ENCODE measurements at regions not wholly inside any gene's neighbourhood (a gene's known extent, or its start where the extent isn't known, plus 50 kb on each side); places are given as distances from the start of the nearest gene placed in this dataset.

DNA sequence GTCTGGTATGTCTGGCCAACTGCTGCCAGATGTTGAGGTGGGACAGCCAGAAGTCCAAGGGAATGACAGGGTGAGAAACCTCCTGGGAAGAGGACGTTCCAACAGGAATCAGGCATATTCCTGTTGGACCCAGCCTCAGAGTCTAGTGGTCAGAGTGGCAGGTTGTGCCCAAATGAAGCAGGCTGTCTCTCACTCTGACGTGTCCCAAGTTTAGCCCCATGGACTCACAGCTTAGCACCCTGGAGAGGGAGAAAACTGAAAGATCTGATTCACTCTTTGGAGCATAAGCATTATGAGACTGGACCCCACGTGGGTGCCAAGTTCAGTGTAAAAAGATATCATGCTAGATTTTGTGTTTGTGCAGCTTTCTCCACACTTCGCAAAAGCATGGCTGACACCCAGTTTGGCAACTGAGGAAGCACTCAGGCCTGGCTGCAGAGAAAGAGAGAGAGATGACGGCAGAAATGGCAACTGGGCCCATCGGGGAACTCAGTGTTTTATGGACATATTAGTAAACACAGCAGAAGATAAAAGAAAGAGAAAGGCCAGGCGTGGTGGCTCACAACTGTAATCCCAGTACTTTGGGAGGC is 88.2 kb upstream of the LMCD1 start:
- no peak for FAIRE-seq
- no peak for DNase-seq (ENCODE audit: insufficient read length, low spot score)
- TF ChIP-seq, protein P1, sequence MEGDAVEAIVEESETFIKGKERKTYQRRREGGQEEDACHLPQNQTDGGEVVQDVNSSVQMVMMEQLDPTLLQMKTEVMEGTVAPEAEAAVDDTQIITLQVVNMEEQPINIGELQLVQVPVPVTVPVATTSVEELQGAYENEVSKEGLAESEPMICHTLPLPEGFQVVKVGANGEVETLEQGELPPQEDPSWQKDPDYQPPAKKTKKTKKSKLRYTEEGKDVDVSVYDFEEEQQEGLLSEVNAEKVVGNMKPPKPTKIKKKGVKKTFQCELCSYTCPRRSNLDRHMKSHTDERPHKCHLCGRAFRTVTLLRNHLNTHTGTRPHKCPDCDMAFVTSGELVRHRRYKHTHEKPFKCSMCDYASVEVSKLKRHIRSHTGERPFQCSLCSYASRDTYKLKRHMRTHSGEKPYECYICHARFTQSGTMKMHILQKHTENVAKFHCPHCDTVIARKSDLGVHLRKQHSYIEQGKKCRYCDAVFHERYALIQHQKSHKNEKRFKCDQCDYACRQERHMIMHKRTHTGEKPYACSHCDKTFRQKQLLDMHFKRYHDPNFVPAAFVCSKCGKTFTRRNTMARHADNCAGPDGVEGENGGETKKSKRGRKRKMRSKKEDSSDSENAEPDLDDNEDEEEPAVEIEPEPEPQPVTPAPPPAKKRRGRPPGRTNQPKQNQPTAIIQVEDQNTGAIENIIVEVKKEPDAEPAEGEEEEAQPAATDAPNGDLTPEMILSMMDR (IDR thresholded peaks at IDR 0.05; ENCODE audit: insufficient read depth, missing control alignments): no peak

DNA sequence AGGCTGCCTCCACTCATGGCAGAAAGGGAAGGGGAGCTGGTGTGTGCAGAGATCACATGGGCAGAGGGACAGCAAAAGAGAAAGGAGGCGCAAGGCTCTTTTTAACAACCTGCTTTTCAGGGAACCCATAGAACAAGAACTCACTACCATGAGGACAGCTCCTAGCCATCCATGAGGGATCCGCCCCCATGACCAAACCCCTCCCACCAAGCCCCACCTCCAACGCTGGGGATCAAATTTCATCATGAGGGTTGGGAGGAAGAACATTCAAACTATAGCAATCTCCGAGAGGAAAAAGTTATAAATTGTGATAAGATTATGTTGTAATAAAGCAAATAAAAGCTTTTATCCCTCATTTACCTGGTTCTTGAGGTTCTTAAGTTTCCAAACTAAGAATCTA is 84.7 kb upstream of the LMCD1 start:
- TF ChIP-seq, protein P1 (IDR thresholded peaks at IDR 0.05; ENCODE audit: insufficient read depth, missing control alignments): no peak
- FAIRE-seq (no peak), DNase-seq (ENCODE audit: insufficient read length, low spot score) (no peak)

DNA sequence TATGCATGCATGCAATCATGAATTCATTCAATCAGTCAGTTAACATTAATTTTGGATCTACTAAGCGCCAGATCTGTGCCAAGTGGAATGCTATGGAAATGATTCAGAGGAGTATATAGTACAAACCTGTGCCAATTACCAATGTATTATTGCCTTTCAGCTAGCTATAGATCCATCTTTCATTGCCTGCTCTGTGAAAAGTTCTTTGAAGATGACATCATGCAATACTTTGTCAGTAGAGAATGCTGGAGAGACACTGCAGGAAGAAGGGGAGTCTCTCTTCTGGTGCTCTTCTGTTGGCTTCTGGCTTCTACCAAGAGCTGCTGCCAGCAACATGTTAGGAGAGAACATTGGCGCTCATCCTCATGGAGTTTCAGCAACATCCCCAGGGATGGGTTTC is 81.0 kb upstream of the LMCD1 start:
- FAIRE-seq: no peak
- no peak for DNase-seq (ENCODE audit: insufficient read length, low spot score)
- TF ChIP-seq, protein P1 (IDR thresholded peaks at IDR 0.05; ENCODE audit: insufficient read depth, missing control alignments): no peak

DNA sequence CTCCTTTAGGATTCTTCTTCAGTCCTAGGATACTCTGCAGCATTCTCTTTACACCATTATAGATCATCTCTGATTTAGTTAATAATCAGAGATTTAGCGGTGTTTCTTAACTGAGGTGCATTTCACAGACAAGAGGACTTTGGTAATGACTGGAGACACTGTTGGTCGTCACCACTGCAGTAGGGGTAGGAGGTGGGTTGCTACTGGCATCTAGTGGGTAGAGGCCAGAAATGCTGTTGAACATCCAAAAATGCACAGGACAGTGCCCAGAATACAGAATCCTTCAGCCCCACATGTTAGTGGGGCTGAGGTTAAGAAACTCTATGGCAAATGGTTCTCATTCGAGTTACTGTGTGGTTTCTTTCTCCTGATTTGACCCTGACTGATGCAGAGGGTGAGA is 80.4 kb upstream of the LMCD1 start:
- TF ChIP-seq, protein P1 (IDR thresholded peaks at IDR 0.05; ENCODE audit: insufficient read depth, missing control alignments): peak; percentile 9
- FAIRE-seq (no peak), DNase-seq (ENCODE audit: insufficient read length, low spot score) (no peak)

DNA sequence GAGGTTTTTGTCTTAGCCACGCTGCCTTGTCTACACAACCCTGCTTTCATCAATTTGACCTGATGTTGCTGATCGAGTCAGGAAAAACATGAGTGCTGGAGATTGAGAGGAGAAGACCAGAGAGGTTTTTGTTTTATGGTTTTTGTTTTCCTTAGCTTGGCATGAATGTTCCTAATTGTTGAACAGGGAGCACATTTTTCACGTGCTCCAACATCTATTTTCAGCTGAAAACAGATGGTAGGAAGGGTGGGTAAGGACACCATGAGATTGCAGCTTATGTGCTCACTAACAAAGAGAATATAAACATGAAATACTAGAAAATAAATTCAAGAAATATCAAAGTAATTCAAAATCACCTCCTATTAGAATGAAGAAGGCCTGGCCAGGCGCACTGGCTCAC is 79.9 kb upstream of the LMCD1 start:
- no peak for FAIRE-seq
- no peak for DNase-seq (ENCODE audit: insufficient read length, low spot score)
- TF ChIP-seq, protein P1 (IDR thresholded peaks at IDR 0.05; ENCODE audit: insufficient read depth, missing control alignments): no peak

DNA sequence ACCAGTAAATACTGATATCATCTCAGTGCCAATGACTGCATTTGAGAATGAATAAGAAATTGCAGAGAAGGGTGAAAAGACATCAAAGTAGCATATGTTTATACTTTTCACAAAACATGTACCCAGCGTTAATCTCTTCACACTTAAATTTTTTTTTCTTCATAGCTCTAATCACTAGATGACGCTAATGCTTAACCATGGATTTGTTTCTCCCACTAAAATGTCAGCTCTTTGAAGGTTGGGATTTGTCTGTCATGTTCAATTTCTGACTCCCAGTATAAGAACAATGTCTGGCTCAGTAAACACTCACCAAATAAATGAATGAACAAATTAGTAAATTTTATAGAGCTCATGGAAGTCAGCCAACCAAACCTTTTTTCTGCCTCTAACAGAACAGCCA is 78.3 kb upstream of the LMCD1 start:
- no peak for FAIRE-seq
- no peak for DNase-seq (ENCODE audit: insufficient read length, low spot score)
- TF ChIP-seq, protein P1 (IDR thresholded peaks at IDR 0.05; ENCODE audit: insufficient read depth, missing control alignments): peak; percentile 31

DNA sequence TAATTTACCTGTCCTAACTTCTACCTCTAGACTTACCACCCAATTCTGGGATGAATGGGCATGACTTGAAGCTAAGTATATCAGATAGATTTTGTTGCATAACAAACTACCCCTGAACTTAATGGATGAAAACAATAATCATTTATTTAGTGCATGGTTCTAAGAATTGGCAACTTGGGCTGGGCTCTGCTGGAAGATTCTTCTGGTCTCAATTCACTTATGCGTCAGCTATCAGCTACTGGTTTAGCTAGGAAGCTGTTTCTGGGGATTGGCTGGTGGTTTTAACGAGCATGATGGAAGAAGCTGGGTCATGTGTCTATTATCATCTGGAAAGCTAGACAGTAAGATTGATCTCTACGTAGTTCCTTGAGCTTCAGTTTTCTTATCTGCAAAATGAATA is 77.3 kb upstream of the LMCD1 start:
- FAIRE-seq: no peak
- TF ChIP-seq, protein P1 (IDR thresholded peaks at IDR 0.05; ENCODE audit: insufficient read depth, missing control alignments): no peak

More for the DNA sequence above, 77.3 kb upstream of the LMCD1 start:
- no peak for DNase-seq (ENCODE audit: insufficient read length, low spot score)
